HFF-Myc (cell line): ENCODE measurements at regions not wholly inside any gene's neighbourhood (a gene's known extent, or its start where the extent isn't known, plus 50 kb on each side); places are given as distances from the start of the nearest gene placed in this dataset.

Experiments
- DNase-seq: peaks from one replicate; pipeline ENCODE4 v3.0.0-alpha.2; 2011; ENCODE audit warnings: low read depth; ENCODE audit errors: extremely low read depth
- H3K4me3 ChIP-seq: replicated peaks from 2 replicates; pipeline ENCODE4 v1.5.1; 2011; ENCODE audit warnings: low read depth, mild to moderate bottlenecking, control low read depth, low read length
- TF ChIP-seq, protein P1 (sequence below): IDR thresholded peaks from 2 replicates; pipeline ENCODE4 v1.5.1; 2012; ENCODE audit warnings: mild to moderate bottlenecking, low read depth, low read length, control low read depth; ENCODE audit errors: missing control alignments

DNA sequence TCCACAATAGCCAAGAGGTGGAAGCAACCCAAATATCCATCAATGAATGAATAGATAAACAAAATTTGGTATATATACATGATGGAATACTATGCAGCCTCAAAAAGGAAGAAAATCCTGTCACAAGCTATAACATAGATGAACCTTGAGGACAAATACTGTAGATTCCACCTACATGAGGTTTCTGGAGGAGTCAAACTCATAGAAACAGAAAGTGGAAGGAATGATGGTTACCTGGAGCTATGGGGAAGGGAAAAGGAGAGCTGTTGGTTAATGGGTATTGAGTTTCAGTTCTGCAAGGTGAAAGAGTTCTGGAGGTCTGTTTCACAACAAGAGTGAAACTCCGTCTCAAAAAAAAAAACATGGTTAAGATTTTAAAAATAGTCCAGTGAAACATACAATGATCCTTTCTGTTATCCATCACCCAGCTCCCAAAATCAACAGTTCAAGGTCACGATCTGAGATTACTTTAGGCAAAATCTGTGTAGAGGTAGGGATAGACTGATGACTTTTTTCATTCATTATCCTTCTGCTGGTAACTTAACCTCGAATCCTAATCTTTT is 80.8 kb upstream of the HNRNPU start:
- H3K4me3 ChIP-seq: no peak overlapping the region
- TF ChIP-seq, protein P1, sequence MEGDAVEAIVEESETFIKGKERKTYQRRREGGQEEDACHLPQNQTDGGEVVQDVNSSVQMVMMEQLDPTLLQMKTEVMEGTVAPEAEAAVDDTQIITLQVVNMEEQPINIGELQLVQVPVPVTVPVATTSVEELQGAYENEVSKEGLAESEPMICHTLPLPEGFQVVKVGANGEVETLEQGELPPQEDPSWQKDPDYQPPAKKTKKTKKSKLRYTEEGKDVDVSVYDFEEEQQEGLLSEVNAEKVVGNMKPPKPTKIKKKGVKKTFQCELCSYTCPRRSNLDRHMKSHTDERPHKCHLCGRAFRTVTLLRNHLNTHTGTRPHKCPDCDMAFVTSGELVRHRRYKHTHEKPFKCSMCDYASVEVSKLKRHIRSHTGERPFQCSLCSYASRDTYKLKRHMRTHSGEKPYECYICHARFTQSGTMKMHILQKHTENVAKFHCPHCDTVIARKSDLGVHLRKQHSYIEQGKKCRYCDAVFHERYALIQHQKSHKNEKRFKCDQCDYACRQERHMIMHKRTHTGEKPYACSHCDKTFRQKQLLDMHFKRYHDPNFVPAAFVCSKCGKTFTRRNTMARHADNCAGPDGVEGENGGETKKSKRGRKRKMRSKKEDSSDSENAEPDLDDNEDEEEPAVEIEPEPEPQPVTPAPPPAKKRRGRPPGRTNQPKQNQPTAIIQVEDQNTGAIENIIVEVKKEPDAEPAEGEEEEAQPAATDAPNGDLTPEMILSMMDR: no peak
- no peak for DNase-seq

DNA sequence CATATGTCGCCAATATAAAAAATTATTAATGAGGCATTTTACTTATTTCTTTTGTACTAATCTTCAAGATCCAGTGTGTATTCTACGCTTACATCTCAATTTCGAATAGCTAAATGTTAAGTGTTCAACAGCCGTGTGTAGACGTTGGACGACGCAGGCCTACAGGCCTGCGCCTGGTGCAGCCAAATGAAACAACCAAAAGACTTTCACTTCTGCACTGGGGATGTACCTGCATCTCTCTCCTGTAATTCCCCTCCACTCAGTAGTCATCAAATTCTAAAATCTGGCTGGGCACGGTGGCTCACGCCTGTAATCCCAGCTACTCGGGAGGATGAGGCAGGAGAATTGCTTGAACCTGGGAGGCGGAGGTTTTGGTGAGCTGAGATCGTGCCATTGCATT is 76.8 kb upstream of the HNRNPU start:
- DNase-seq: no peak
- TF ChIP-seq, protein P1: no peak
- H3K4me3 ChIP-seq: no peak overlapping the region

DNA sequence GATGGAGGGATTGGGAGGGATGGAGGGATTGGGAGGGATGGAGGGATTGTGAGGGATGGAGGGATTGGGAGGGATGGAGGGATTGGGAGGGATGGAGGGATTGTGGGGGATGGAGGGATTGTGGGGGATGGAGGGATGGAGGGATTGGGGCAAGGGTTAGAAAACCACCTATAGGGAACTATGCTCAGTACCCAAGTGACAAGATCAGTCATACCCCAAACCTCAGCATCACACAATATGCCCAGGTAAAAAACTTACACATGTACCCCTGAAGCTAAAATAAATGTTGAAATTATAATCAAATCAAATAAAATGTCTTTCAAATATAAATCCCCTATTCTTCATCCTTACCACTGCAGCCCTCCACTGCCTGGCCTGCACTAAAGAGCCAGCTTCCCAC is 72.8 kb upstream of the HNRNPU start:
- H3K4me3 ChIP-seq: no peak overlapping the region
- DNase-seq: no peak
- TF ChIP-seq, protein P1: no peak

DNA sequence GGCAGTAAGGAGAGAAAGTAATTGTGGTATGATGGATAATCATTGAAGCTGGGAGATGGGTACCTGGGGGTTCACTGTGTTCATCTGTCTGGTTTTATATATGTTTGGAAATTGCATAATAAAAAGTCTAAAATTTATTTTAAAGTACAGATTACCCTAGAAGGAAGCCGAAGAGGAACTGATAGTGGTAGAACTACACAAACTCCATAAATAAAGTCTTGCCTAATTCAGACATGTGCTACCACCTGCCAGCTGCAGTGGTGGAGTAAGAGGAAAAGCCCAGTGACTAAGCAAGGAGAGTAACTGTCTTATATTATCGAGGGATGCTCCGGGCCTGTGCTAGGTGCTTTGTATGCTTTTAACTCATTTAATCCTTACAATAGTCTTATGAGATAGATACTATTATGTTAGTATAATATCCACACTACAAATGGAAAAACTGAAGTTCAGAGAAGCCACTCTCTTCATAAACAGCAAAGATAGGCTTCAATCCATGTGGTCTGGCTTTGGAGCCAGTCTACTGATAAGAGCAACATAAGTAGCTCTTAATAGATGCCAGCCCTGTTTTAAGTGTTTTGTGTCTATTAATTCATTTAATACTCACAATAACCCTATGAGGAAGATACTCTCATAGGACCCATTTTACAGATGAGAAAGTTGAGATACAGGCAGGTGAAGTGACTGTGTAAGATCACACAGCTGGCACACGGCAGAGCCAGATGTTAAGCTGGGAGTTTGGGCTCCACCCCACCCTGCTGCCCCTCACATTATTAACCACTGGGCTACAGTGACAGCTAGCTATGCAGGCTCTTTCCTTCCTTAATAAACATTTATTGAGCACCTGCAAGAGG is 56.8 kb upstream of the HNRNPU start:
- DNase-seq: no peak
- H3K4me3 ChIP-seq: no peak overlapping the region
- TF ChIP-seq, protein P1: no peak

DNA sequence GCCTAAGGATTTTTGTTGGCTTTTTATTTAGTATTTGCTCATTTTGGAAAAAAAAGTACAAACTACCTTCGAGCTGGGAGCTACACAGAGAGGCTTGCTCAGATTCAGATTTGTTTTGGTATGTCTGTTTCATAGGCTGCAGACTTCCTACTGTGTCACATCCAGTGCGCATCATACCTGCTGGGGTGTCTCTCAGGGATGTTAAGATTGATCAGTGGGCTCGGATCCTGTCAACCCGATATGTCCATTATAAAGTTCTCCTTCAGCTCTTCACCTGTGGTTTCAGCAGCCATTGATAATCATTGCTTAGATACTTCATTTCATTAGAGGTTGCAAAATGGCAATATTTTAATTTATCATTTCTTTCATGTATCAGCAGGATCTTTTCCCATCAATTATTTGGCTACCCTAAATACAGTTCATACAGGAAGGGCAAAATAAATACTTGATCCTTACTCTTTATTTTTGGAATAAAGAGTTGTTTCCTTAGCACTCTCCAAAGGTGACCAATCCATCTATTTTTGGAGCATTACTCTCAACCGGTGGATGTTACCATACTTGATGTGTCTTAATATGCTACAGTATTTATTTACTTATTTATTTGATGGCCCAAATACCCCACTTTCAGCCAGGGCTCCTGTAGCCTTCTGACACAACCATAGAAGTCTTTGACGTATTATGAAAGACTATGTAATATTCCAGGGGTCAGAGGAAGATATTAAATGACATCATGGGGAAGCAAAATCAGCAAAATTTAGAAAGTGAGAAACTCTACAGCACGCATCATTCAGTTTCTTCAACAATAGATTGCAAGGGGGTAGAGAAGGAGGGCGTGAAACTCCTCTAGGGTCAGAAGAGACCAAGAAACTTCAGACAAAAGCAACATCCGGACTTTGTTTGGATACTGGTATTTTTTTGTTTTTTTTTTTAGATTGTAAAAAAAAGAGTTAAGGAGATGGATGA is 55.3 kb upstream of the HNRNPU start:
- no peak for DNase-seq
- H3K4me3 ChIP-seq: peak overlapping the region; percentile 48
- TF ChIP-seq, protein P1: no peak

DNA sequence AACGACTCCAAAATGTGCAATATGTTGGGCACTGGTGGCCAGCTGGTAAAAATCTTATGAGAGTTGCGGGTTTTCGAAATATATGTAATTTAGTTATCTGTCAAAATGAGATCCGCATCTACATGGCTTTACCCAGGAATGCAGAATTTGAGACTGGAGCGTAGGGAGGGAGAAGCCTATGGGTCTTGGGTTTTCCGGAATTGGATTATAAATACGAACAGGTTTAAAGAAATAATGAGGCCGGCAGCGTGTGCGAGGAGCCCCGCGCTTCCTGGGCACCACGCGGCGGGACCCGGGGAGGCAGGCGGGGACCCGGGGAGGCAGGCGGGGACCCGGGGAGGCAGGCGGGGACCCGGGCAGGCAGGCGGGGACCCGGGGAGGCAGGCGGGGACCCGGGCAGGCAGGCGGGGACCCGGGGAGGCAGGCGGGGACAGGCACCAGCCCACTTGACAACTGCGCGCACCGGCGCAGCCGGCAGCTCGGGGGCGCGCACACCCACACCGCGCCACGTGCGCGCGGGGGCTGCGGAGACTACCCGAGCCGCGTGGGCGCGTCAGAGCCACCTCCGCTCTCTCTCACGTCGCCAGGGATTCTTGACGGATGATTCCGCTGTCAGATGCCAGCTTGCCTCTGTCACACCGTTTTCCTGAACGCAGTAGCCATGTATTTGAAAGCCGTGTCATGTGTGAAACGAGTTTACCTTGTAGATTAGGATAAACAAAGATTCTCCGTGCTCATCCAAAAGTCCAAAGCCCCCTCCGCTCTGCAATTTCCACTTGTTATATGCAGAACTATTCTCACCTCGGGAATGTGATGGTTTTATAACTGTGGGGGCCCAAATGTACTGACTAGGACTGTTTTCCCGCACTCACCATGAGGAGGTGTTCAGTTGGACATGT is 54.3 kb upstream of the HNRNPU start:
- TF ChIP-seq, protein P1: no peak
- no peak for DNase-seq
- H3K4me3 ChIP-seq: peak overlapping the region; percentile 48
